GM23338 (cell line): ENCODE measurements at regions not wholly inside any gene's neighbourhood (a gene's known extent, or its start where the extent isn't known, plus 50 kb on each side); places are given as distances from the start of the nearest gene placed in this dataset.

Source experiments
- ATAC-seq: fragments of 200-7000 bp; cut with Tn5 transposase; 3 replicates; pipeline ENCODE4 v1.9.1; 2020
- DNase-seq: peaks from one replicate; pipeline ENCODE4 v3.0.0-alpha.2; 2015; ENCODE audit warnings: low spot score
- H2AFZ ChIP-seq: fragments of 200-600 bp; sonication (generic); 2 replicates; pipeline ENCODE4 v1.8.0; 2016; ENCODE audit warnings: antibody characterized with exemption, mild to moderate bottlenecking, moderate library complexity
- H3F3A ChIP-seq: fragments of 200-600 bp; sonication (generic); replicated peaks from 2 replicates; pipeline ENCODE4 v1.8.0; 2017; ENCODE audit warnings: antibody characterized with exemption, mixed run types, low read depth
- H3K27ac ChIP-seq: fragments of 200-600 bp; sonication (generic); 2 replicates; pipeline ENCODE4 v1.6.1; 2016; ENCODE audit warnings: low read depth
- H3K27me3 ChIP-seq: fragments of 200-600 bp; sonication (generic); 2 replicates; pipeline ENCODE4 v1.8.0; 2016; ENCODE audit warnings: mild to moderate bottlenecking, mixed run types, moderate library complexity; ENCODE audit not compliant: insufficient read depth
- H3K36me3 ChIP-seq: fragments of 200-600 bp; sonication (generic); 2 replicates; pipeline ENCODE4 v1.8.0; 2016; ENCODE audit warnings: mild to moderate bottlenecking; ENCODE audit not compliant: insufficient read depth
- H3K4me1 ChIP-seq: fragments of 200-600 bp; sonication (generic); 2 replicates; pipeline ENCODE4 v1.8.0; 2016; ENCODE audit warnings: mild to moderate bottlenecking, moderate library complexity; ENCODE audit not compliant: insufficient read depth
- H3K4me2 ChIP-seq: fragments of 200-600 bp; sonication (generic); 2 replicates; pipeline ENCODE4 v1.7.1; 2017; ENCODE audit warnings: mixed run types
- H3K4me3 ChIP-seq: fragments of 200-600 bp; sonication (generic); 2 replicates; pipeline ENCODE4 v1.6.1; 2016; ENCODE audit warnings: mixed run types
- H3K79me2 ChIP-seq: fragments of 200-600 bp; sonication (generic); replicated peaks from 2 replicates; pipeline ENCODE4 v1.8.0; 2017; ENCODE audit warnings: mild to moderate bottlenecking; ENCODE audit not compliant: insufficient read depth
- H3K9me2 ChIP-seq: fragments of 200-600 bp; sonication (generic); 2 replicates; pipeline ENCODE4 v1.8.0; 2017; ENCODE audit not compliant: insufficient read depth
- H4K20me1 ChIP-seq: fragments of 200-600 bp; sonication (generic); replicated peaks from 2 replicates; pipeline ENCODE4 v1.8.0; 2017; ENCODE audit warnings: mild to moderate bottlenecking; ENCODE audit not compliant: insufficient read depth
- H3K27ac Mint-ChIP-seq: 2 replicates; pipeline ENCODE4 v1.8.0; 2020; ENCODE audit warnings: inconsistent platforms, mild to moderate bottlenecking, moderate library complexity, mixed read lengths
- H3K27me3 Mint-ChIP-seq: 3 replicates; pipeline ENCODE4 v1.8.0; 2022; ENCODE audit warnings: low read depth, mild to moderate bottlenecking, moderate library complexity, mixed read lengths, inconsistent platforms; ENCODE audit not compliant: insufficient read depth, poor library complexity
- H3K36me3 Mint-ChIP-seq: 3 replicates; pipeline ENCODE4 v1.8.0; 2021; ENCODE audit warnings: low read depth, mild to moderate bottlenecking, inconsistent platforms, moderate library complexity, mixed read lengths
- H3K4me1 Mint-ChIP-seq: 3 replicates; pipeline ENCODE4 v1.8.0; 2020; ENCODE audit warnings: mild to moderate bottlenecking, inconsistent platforms, mixed read lengths
- H3K4me3 Mint-ChIP-seq: 3 replicates; pipeline ENCODE4 v1.8.0; 2021; ENCODE audit warnings: moderate library complexity, mild to moderate bottlenecking, inconsistent platforms, mixed read lengths
- H3K9me3 Mint-ChIP-seq: 3 replicates; pipeline ENCODE4 v1.8.0; 2020; ENCODE audit warnings: moderate library complexity, mild to moderate bottlenecking, inconsistent platforms, mixed read lengths
- CREB1 ChIP-seq: fragments of 250-450 bp; sonication (Bioruptor Pico); IDR thresholded peaks from 2 replicates; pipeline ENCODE4 v1.5.0; 2020; ENCODE audit warnings: low read depth, mild to moderate bottlenecking, moderate library complexity
- EZH2 ChIP-seq: fragments of 200-600 bp; sonication (generic); IDR thresholded peaks from one replicate; pipeline ENCODE4 v1.8.0; 2017; ENCODE audit warnings: antibody characterized with exemption, mild to moderate bottlenecking, low read depth; ENCODE audit not compliant: unreplicated experiment
- EZH2phosphoT487 ChIP-seq: fragments of 200-600 bp; sonication (generic); IDR thresholded peaks from one replicate; pipeline ENCODE4 v1.8.1; 2018; ENCODE audit warnings: antibody characterized with exemption; ENCODE audit not compliant: unreplicated experiment
- JUNB ChIP-seq: IDR thresholded peaks from one replicate; pipeline ENCODE4 v1.6.1; 2016; ENCODE audit warnings: antibody characterized with exemption; ENCODE audit not compliant: unreplicated experiment
- NANOG ChIP-seq: IDR thresholded peaks from 2 replicates; pipeline ENCODE4 v1.6.1; 2016; ENCODE audit warnings: antibody characterized with exemption, borderline replicate concordance
- POLR2AphosphoS5 ChIP-seq: IDR thresholded peaks from 2 replicates; pipeline ENCODE4 v1.6.1; 2016; ENCODE audit warnings: antibody characterized with exemption, low read depth
- STAT1 ChIP-seq: IDR thresholded peaks from one replicate; pipeline ENCODE4 v1.6.1; 2016; ENCODE audit warnings: antibody characterized with exemption; ENCODE audit not compliant: unreplicated experiment
- ZNF114 ChIP-seq: fragments of 250-450 bp; sonication (Bioruptor Pico); IDR thresholded peaks from 2 replicates; pipeline ENCODE4 v1.5.0; 2020; ENCODE audit warnings: mild to moderate bottlenecking, moderate library complexity
- ZNF331 ChIP-seq: fragments of 250-450 bp; sonication (Bioruptor Pico); IDR thresholded peaks from 2 replicates; pipeline ENCODE4 v1.5.0; 2020; ENCODE audit warnings: low read depth, mild to moderate bottlenecking, moderate library complexity
- TF ChIP-seq, protein P1 (sequence below), 2 experiments: fragments of 200-600 bp in 1 of 2; sonication (generic) in 1 of 2; conservative IDR thresholded peaks; 2 replicates each; pipeline versions ENCODE4 v1.5.1 to v1.6.1; 2016 to 2017; ENCODE audit warnings: antibody characterized with exemption in 2 of 2, low read depth in 2 of 2, mild to moderate bottlenecking in 2 of 2, moderate library complexity in 1 of 2
- TF ChIP-seq, protein P2 (sequence below): IDR thresholded peaks from 2 replicates; pipeline ENCODE4 v1.6.1; 2016; ENCODE audit warnings: antibody characterized with exemption
- TF ChIP-seq, protein P3 (sequence below): IDR thresholded peaks from one replicate; pipeline ENCODE4 v1.6.1; 2018; ENCODE audit warnings: antibody characterized with exemption; ENCODE audit not compliant: unreplicated experiment
- TF ChIP-seq, protein P4 (sequence below): fragments of 250-450 bp; sonication (Bioruptor Pico); IDR thresholded peaks from 2 replicates; pipeline ENCODE4 v1.5.0; 2020; ENCODE audit warnings: mild to moderate bottlenecking, moderate library complexity

DNA sequence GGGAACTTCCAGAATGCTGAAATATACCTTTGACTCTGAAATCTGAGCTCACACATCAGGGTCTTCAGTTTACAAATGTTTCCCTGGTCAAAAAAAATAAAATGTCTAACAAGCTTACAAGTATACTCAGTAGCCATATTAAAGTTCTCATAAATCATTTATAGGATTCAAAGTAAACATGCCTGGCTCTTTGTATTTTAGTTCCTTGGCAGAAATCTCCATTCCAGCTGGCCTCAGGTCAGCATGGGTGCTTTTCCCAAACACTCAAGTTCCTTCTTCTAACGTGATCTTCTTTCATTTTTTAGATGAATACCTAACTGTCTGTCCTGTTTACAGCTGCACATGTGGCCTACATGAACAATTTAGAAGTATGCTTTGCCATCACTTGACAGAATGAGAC is 263.2 kb downstream of the GAS1 start (continued):
- no peak for TF ChIP-seq ZNF331
- TF ChIP-seq ZNF114 (CRISPR knock-in tag), result no peak
- TF ChIP-seq JUNB, result no peak
- no peak for TF ChIP-seq NANOG

DNA sequence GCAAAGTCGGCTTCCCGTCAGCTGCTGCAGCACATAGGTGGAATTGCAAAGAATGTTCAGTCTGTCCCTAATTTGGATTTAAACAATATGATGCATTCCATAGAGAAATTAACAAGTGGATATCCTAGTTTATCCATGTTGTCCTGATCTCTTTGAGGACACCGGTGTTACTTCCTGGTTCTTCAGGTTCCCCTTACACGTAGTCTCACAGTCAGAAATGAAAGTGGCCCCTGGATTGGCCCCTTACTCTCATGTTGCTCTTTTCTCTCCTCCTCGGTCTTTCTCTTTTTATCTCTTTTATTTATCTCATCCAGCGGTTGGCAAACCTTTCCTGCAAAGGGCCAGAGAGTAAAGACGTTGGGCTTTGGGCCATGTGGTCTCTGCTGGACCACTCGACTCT is 265.1 kb downstream of the GAS1 start:
- no peaks in the 10 kb centered on the region for H4K20me1 ChIP-seq
- H3K27me3 ChIP-seq, result no peaks in the 10 kb centered on the region
- ATAC-seq, result no peak
- no peaks in the 10 kb centered on the region for H3K36me3 ChIP-seq
- no peak overlapping the region for H3K4me3 ChIP-seq
- H3K27ac ChIP-seq, result no peak overlapping the region
- Mint-ChIP-seq H3K27ac (no peak overlapping the region), H3K27me3 (no peaks in the 10 kb centered on the region), H3K36me3 (no peaks in the 10 kb centered on the region), H3K4me3 (no peak overlapping the region), H3K4me1 (no peaks in the 10 kb centered on the region), H3K9me3 (no peaks in the 10 kb centered on the region)
- no peaks in the 10 kb centered on the region for H3K4me1 ChIP-seq
- no peak for DNase-seq
- no peaks in the 10 kb centered on the region for H3F3A ChIP-seq
- H3K4me2 ChIP-seq, result no peak overlapping the region
- H2AFZ ChIP-seq, result 0 out of 2 replicates have a peak overlapping the region, but pooled peaks have one; percentile 38
- H3K9me2 ChIP-seq, result peaks cover 4% of the 10 kb centered on the region; the same call in 1 of the 2 replicates
- no peaks in the 10 kb centered on the region for H3K79me2 ChIP-seq
- TF ChIP-seq, protein P1, sequence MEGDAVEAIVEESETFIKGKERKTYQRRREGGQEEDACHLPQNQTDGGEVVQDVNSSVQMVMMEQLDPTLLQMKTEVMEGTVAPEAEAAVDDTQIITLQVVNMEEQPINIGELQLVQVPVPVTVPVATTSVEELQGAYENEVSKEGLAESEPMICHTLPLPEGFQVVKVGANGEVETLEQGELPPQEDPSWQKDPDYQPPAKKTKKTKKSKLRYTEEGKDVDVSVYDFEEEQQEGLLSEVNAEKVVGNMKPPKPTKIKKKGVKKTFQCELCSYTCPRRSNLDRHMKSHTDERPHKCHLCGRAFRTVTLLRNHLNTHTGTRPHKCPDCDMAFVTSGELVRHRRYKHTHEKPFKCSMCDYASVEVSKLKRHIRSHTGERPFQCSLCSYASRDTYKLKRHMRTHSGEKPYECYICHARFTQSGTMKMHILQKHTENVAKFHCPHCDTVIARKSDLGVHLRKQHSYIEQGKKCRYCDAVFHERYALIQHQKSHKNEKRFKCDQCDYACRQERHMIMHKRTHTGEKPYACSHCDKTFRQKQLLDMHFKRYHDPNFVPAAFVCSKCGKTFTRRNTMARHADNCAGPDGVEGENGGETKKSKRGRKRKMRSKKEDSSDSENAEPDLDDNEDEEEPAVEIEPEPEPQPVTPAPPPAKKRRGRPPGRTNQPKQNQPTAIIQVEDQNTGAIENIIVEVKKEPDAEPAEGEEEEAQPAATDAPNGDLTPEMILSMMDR (conservative IDR thresholded peaks at IDR 0.05; ENCODE audit: low read depth in 2 of 2), result no peak
- TF ChIP-seq, protein P2, sequence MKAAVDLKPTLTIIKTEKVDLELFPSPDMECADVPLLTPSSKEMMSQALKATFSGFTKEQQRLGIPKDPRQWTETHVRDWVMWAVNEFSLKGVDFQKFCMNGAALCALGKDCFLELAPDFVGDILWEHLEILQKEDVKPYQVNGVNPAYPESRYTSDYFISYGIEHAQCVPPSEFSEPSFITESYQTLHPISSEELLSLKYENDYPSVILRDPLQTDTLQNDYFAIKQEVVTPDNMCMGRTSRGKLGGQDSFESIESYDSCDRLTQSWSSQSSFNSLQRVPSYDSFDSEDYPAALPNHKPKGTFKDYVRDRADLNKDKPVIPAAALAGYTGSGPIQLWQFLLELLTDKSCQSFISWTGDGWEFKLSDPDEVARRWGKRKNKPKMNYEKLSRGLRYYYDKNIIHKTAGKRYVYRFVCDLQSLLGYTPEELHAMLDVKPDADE, result no peak
- no peak for TF ChIP-seq NANOG
- TF ChIP-seq ZNF331, result no peak
- TF ChIP-seq EZH2phosphoT487, result no peak
- no peak for TF ChIP-seq JUNB
- TF ChIP-seq, protein P3, sequence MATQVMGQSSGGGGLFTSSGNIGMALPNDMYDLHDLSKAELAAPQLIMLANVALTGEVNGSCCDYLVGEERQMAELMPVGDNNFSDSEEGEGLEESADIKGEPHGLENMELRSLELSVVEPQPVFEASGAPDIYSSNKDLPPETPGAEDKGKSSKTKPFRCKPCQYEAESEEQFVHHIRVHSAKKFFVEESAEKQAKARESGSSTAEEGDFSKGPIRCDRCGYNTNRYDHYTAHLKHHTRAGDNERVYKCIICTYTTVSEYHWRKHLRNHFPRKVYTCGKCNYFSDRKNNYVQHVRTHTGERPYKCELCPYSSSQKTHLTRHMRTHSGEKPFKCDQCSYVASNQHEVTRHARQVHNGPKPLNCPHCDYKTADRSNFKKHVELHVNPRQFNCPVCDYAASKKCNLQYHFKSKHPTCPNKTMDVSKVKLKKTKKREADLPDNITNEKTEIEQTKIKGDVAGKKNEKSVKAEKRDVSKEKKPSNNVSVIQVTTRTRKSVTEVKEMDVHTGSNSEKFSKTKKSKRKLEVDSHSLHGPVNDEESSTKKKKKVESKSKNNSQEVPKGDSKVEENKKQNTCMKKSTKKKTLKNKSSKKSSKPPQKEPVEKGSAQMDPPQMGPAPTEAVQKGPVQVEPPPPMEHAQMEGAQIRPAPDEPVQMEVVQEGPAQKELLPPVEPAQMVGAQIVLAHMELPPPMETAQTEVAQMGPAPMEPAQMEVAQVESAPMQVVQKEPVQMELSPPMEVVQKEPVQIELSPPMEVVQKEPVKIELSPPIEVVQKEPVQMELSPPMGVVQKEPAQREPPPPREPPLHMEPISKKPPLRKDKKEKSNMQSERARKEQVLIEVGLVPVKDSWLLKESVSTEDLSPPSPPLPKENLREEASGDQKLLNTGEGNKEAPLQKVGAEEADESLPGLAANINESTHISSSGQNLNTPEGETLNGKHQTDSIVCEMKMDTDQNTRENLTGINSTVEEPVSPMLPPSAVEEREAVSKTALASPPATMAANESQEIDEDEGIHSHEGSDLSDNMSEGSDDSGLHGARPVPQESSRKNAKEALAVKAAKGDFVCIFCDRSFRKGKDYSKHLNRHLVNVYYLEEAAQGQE, result no peak
- TF ChIP-seq, protein P4, sequence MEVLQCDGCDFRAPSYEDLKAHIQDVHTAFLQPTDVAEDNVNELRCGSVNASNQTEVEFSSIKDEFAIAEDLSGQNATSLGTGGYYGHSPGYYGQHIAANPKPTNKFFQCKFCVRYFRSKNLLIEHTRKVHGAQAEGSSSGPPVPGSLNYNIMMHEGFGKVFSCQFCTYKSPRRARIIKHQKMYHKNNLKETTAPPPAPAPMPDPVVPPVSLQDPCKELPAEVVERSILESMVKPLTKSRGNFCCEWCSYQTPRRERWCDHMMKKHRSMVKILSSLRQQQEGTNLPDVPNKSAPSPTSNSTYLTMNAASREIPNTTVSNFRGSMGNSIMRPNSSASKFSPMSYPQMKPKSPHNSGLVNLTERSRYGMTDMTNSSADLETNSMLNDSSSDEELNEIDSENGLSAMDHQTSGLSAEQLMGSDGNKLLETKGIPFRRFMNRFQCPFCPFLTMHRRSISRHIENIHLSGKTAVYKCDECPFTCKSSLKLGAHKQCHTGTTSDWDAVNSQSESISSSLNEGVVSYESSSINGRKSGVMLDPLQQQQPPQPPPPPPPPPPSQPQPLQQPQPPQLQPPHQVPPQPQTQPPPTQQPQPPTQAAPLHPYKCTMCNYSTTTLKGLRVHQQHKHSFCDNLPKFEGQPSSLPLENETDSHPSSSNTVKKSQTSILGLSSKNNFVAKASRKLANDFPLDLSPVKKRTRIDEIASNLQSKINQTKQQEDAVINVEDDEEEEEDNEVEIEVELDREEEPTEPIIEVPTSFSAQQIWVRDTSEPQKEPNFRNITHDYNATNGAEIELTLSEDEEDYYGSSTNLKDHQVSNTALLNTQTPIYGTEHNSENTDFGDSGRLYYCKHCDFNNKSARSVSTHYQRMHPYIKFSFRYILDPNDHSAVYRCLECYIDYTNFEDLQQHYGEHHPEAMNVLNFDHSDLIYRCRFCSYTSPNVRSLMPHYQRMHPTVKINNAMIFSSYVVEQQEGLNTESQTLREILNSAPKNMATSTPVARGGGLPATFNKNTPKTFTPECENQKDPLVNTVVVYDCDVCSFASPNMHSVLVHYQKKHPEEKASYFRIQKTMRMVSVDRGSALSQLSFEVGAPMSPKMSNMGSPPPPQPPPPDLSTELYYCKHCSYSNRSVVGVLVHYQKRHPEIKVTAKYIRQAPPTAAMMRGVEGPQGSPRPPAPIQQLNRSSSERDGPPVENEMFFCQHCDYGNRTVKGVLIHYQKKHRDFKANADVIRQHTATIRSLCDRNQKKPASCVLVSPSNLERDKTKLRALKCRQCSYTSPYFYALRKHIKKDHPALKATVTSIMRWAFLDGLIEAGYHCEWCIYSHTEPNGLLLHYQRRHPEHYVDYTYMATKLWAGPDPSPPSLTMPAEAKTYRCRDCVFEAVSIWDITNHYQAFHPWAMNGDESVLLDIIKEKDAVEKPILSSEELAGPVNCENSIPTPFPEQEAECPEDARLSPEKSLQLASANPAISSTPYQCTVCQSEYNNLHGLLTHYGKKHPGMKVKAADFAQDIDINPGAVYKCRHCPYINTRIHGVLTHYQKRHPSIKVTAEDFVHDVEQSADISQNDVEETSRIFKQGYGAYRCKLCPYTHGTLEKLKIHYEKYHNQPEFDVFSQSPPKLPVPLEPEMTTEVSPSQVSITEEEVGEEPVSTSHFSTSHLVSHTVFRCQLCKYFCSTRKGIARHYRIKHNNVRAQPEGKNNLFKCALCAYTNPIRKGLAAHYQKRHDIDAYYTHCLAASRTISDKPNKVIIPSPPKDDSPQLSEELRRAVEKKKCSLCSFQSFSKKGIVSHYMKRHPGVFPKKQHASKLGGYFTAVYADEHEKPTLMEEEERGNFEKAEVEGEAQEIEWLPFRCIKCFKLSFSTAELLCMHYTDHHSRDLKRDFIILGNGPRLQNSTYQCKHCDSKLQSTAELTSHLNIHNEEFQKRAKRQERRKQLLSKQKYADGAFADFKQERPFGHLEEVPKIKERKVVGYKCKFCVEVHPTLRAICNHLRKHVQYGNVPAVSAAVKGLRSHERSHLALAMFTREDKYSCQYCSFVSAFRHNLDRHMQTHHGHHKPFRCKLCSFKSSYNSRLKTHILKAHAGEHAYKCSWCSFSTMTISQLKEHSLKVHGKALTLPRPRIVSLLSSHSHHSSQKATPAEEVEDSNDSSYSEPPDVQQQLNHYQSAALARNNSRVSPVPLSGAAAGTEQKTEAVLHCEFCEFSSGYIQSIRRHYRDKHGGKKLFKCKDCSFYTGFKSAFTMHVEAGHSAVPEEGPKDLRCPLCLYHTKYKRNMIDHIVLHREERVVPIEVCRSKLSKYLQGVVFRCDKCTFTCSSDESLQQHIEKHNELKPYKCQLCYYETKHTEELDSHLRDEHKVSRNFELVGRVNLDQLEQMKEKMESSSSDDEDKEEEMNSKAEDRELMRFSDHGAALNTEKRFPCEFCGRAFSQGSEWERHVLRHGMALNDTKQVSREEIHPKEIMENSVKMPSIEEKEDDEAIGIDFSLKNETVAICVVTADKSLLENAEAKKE (CRISPR knock-in tag), result no peak
- TF ChIP-seq ZNF114 (CRISPR knock-in tag), result no peak
- TF ChIP-seq CREB1 (CRISPR knock-in tag), result no peak
- no peak for TF ChIP-seq STAT1
- no peak for TF ChIP-seq POLR2AphosphoS5
- no peak for TF ChIP-seq EZH2
